HG03025 (cell line): ENCODE measurements at regions not wholly inside any gene's neighbourhood (a gene's known extent, or its start where the extent isn't known, plus 50 kb on each side); places are given as distances from the start of the nearest gene placed in this dataset.
"Not testable (repeated sequence)": the region's sequence is repeated elsewhere in the genome, so short reads cannot be mapped to it uniquely, and the experiment has no call there.

Experiments
- ATAC-seq: cut with Tn5 transposase; IDR thresholded peaks from one replicate; pipeline ENCODE4 v1.9.1; 2021; ENCODE audit warnings: mild to moderate bottlenecking, moderate library complexity; ENCODE audit not compliant: unreplicated experiment, low FRiP score

DNA sequence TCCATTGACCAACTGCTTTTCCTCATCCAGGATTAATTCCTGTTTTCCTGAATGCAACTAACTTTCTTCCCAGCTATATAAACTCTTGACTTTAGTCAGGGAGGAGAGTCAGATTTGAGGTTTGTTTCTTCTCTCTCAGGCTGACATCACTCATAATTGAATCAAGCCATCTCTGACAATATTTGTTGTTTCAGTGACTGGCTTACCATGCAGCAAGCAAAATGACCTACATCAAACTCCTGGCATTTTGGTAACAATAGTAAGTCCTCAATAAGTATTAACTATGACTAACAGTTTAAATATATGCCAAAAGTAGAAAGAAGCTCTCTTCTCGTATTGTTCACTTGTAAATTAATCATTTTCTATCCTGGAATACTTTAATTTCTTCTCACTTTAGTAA, 625.7 kb upstream of the KCND2 start:
- no peak for ATAC-seq

- not testable (repeated sequence) for ATAC-seq
These were observed 624.2 kb upstream of the KCND2 start for GRCh38 chr7:119648752-119649151.

DNA sequence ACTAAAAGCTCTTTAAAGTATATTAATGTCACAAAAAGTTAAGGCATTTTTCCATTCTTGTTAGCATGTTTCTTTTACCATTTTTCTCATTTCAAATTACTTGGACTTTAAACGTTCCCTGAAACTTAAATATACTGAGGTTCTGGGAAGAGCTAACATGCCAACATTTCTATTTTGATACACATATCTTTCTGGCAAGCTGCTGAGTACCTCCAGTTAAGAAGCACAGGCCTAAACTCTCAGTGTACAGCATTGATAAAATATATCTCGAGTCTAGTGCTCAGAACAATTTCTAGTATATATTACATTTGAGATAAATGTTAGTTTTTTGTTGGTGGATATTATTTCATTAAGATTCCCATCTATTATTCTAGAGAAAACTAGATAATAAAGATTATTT, 612.9 kb upstream of the KCND2 start:
- no peak for ATAC-seq

GRCh38 chr7:119664601-119665000, 608.4 kb upstream of the KCND2 start:
- ATAC-seq: no peak

DNA sequence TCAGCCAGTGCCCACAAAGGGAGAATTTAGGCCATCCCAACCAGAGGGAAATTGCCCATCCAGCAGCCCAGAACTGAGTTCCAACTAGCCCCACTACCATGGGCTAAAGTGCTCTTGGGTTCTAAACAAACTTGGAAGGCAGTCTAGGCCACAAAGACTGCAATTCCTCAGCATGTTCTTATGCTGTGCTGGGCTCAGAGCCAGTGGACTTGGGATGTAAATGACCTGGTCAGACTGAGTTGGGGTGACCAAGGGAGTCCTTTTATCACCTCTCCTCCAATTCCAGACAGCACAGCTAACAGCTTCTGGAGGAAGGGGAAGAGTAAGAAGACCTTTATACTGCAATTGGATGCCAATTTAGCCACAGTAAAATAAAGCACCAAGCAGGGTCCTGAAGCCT, 607.2 kb upstream of the KCND2 start:
- ATAC-seq: no peak

DNA sequence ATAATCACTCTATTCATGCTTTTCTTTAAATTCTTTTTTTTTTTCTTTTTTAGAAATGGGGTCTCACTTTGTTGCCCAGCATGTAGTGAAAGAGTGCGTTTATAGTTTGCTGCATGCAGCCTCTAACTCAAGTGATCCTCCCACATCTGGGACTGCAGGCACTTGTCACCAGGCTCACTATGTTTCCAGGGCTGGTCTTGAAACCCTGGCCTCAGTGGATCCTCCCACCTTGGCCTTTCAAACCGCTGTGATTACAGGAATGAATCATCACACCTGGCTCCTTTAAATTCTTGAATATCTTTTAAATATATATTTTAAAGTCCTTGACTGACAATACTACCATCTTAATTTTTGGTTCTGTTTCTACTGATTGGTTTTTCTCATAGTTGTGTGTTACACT, 591.6 kb upstream of the KCND2 start:
- no peak for ATAC-seq

DNA sequence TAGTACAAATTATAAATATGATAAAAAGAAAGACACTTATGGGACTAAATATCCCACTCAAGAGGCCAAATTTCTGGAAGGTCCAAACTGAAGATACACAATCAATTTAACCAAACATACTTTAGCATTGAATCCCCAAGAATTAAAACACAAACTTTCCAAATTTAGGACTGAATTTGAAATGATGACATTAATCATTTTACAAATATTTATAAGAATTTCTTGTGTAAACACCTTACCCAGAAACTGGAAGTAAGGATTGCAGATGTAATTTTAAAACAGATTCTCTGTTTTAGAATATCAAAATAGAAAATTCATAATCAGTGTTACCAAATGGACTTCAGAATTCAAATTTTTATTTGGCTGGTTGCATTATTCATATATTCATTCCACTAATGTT, 588.2 kb upstream of the KCND2 start:
- ATAC-seq: no peak

- ATAC-seq: no peak
These were observed 587.1 kb upstream of the KCND2 start for GRCh38 chr7:119685906-119686305.

- no peak for ATAC-seq
These were observed 584.1 kb upstream of the KCND2 start for GRCh38 chr7:119688831-119689230.

GRCh38 chr7:119692541-119692940, 580.4 kb upstream of the KCND2 start:
- no peak for ATAC-seq

DNA sequence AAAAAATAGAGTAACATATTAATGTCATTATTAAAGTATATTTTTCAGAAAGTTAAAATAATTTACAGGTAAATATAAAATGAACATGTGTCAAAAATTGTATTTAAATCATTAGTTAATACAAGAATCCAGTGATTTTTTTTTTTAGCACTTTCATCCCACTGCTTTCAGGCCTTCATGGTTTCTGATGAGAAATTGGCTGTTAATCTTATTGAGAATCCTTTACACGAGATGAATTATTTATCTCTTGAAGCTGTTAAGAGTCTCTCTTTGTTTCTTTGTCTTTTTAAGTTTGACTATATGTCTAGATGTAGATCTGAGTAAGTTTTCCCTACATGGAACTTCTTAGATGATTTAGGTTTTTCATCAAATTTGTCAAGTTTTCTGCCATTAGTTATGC, 578.5 kb upstream of the KCND2 start:
- no peak for ATAC-seq

- ATAC-seq: no peak
These were observed 576.6 kb upstream of the KCND2 start for GRCh38 chr7:119696336-119696735.

DNA sequence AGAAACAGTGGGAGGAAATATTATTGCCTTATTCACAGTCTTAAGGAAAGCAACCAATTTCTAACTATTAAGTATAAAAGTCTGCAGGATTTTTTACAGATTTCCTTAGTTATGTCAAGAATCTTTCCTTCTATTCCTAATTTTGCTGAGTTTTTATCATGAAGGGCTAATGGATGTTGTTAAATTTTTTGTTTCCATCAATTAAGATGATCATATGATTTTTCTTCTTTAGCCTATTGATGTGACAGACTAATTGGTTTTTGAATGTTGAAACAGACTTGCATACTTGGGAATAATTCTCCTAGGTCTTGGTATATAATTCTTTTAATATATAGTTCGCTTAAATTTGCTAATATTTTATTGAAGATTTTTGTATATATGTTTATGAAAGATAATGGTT, 569.1 kb upstream of the KCND2 start:
- no peak for ATAC-seq

- ATAC-seq: no peak
These were observed 566.4 kb upstream of the KCND2 start for GRCh38 chr7:119706608-119707007.

GRCh38 chr7:119708891-119709290, 564.1 kb upstream of the KCND2 start:
- ATAC-seq: no peak

GRCh38 chr7:119711104-119711503, 561.9 kb upstream of the KCND2 start:
- no peak for ATAC-seq

DNA sequence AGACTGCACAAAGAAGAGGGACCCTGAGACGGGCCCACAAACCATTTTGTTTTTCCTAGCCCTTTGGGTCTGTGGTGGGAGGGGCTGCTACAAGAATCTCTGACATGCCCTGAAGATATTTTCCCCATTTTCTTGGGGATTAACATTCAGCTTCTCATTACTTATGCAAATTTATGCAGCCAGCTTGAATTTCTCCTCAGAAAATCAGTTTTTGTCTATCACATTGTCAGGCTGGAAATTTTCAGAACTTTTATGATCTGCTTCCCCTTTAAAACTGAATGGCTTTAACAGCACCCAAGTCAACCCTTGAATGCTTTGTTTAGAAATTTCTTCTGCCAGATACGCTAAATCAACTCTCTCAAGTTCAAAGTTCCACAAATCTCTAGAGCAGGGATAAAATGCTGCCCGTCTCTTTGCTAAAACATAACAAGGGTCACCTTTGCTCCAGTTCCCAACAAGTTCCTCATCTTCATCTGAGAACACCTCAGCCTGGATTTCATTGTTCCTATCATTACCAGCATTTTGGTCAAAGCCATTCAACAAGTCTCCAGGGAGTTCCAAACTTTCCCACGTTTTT, 560.0 kb upstream of the KCND2 start:
- ATAC-seq: no peak

DNA sequence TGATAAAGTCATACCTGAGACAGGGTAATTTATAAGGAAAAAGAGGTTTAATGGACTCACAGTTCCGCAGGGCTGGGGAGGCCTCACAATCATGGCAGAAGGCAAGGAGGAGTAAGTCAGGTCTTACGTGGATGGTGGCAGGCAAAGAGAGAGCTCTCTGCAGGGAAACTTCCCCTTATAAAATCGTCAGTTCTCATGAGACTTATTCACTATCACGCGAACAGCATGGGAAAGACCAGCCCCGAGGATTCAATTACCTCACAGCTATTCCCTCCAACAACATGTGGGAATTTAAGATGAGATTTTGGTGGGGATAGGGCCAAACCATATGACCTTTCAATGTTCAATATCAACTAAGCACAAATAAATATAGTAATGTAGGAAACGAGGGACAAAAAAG, 559.4 kb upstream of the KCND2 start:
- no peak for ATAC-seq

DNA sequence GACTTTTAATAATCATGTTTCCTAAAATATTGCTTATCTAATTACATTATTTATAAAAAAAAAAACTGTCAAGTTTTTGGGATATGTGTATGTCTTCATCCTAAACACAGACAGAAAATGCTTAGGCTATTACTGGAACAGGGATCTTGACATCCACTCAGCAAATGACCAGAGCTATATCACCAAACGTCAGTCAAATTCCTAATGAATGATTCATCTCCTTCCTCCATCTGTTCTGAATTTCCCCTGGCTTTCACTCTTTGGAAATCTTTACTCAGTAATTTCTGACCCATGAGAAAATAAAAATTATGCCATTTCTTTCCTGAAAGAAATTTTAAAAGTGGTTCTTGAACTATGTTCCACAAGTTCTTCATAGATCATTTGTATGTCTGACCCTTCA, 552.4 kb upstream of the KCND2 start:
- no peak for ATAC-seq

- ATAC-seq: no peak
These were observed 548.8 kb upstream of the KCND2 start for GRCh38 chr7:119724041-119724792.

- ATAC-seq: no peak
These were observed 539.7 kb upstream of the KCND2 start for GRCh38 chr7:119733127-119733879.

DNA sequence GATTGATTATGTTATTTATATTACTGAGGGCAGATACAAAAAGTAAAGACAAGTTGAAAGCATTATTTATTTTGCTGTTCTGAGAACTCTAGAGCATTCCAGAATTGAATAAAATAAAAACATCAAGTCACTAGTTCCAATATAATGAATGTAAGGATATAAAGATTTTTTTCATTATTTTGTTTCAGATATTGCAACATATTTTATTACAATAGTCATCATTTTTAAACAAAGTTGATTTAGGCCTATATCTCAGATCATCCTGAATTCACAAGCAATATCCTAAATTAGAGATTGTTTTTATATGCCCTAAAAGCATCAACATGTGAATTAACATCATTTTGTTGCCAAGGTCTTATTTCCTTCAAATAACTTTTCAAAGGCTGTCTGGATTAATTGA, 535.6 kb upstream of the KCND2 start:
- no peak for ATAC-seq
